ENCODE measurements at regions not wholly inside any gene's neighbourhood (a gene's known extent, or its start where the extent isn't known, plus 50 kb on each side); places are given as distances from the start of the nearest gene placed in this dataset.
"Not testable (repeated sequence)": the region's sequence is repeated elsewhere in the genome, so short reads cannot be mapped to it uniquely, and the experiment has no call there.

- ATAC-seq (no peak), DNase-seq (no peak)
- H3K27me3 Mint-ChIP-seq: no peaks in the 10 kb centered on the region
- ChIA-PET CTCF (no interaction called here), POLR2A (no interaction called here)
- no peak overlapping the region for H3K27ac ChIP-seq (ENCODE audit: low read depth, low read length)
- H3K4me1 ChIP-seq (ENCODE audit: control insufficient read depth in 2 of 2, insufficient read depth in 2 of 2, low read length in 2 of 2): no peaks in the 10 kb centered on the region
- no peaks in the 10 kb centered on the region for H3K27me3 ChIP-seq (ENCODE audit: control insufficient read depth in 2 of 2, insufficient read depth in 2 of 2, low read length in 2 of 2)
- H3K27ac Mint-ChIP-seq: no peak overlapping the region
- no peaks in the 10 kb centered on the region for H3K9me3 ChIP-seq (ENCODE audit: control insufficient read depth in 2 of 3, low read length in 3 of 3)
- H3K4me3 ChIP-seq (ENCODE audit: low read length): no peak overlapping the region
- H3K36me3 Mint-ChIP-seq: no peaks in the 10 kb centered on the region
- no peaks in the 10 kb centered on the region for H3K36me3 ChIP-seq (ENCODE audit: control insufficient read depth in 2 of 3, insufficient read depth in 3 of 3, low read length in 3 of 3)
- no peaks in the 10 kb centered on the region for H3K4me1 Mint-ChIP-seq
- intact Hi-C loops (cut with micrococcal nuclease): loop anchor here in 1 of 2 donors (10.0 kb wide), 1 partner anchor 246 kb away; no protein-coding TSS in a partner anchor
- no peaks in the 10 kb centered on the region for H3K9me3 Mint-ChIP-seq
- no peak overlapping the region for H3K4me3 Mint-ChIP-seq
Measured at GRCh38 chr21:15308333-15308732, 243.5 kb upstream of the NRIP1 start.

GRCh38 chr21:15309022-15309590 lies 244.3 kb upstream of the NRIP1 start:
- Mint-ChIP-seq H3K27ac (no peak overlapping the region), H3K36me3 (no peaks in the 10 kb centered on the region), H3K27me3 (no peaks in the 10 kb centered on the region), H3K4me3 (no peak overlapping the region), H3K9me3 (no peaks in the 10 kb centered on the region), H3K4me1 (no peaks in the 10 kb centered on the region)
- H3K9me3 ChIP-seq (ENCODE audit: control insufficient read depth in 2 of 3, low read length in 3 of 3): no peaks in the 10 kb centered on the region
- ATAC-seq (no peak), DNase-seq (no peak)
- CTCF ChIA-PET: no interaction called here
- H3K36me3 ChIP-seq (ENCODE audit: control insufficient read depth in 2 of 3, insufficient read depth in 3 of 3, low read length in 3 of 3): no peaks in the 10 kb centered on the region
- H3K27ac ChIP-seq (ENCODE audit: low read depth, low read length): no peak overlapping the region
- POLR2A ChIA-PET: no interaction called here
- intact Hi-C loops (cut with micrococcal nuclease): loop anchor here in 1 of 2 donors (10.0 kb wide), 1 partner anchor 246 kb away; no protein-coding TSS in a partner anchor
- H3K27me3 ChIP-seq (ENCODE audit: control insufficient read depth in 2 of 2, insufficient read depth in 2 of 2, low read length in 2 of 2): no peaks in the 10 kb centered on the region
- no peaks in the 10 kb centered on the region for H3K4me1 ChIP-seq (ENCODE audit: control insufficient read depth in 2 of 2, insufficient read depth in 2 of 2, low read length in 2 of 2)
- no peak overlapping the region for H3K4me3 ChIP-seq (ENCODE audit: low read length)

GRCh38 chr21:15309721-15310120 lies 244.9 kb upstream of the NRIP1 start:
- Mint-ChIP-seq H3K27me3 (no peaks in the 10 kb centered on the region), H3K9me3 (no peaks in the 10 kb centered on the region), H3K27ac (no peak overlapping the region), H3K36me3 (no peaks in the 10 kb centered on the region), H3K4me1 (no peaks in the 10 kb centered on the region), H3K4me3 (no peak overlapping the region)
- no peaks in the 10 kb centered on the region for H3K36me3 ChIP-seq (ENCODE audit: control insufficient read depth in 2 of 3, insufficient read depth in 3 of 3, low read length in 3 of 3)
- H3K27ac ChIP-seq (ENCODE audit: low read depth, low read length): no peak overlapping the region
- CTCF ChIA-PET: no interaction called here
- no peaks in the 10 kb centered on the region for H3K27me3 ChIP-seq (ENCODE audit: control insufficient read depth in 2 of 2, insufficient read depth in 2 of 2, low read length in 2 of 2)
- POLR2A ChIA-PET: no interaction called here
- no peak for DNase-seq
- no peak for ATAC-seq
- no peaks in the 10 kb centered on the region for H3K4me1 ChIP-seq (ENCODE audit: control insufficient read depth in 2 of 2, insufficient read depth in 2 of 2, low read length in 2 of 2)
- no peaks in the 10 kb centered on the region for H3K9me3 ChIP-seq (ENCODE audit: control insufficient read depth in 2 of 3, low read length in 3 of 3)
- no peak overlapping the region for H3K4me3 ChIP-seq (ENCODE audit: low read length)
- intact Hi-C loops (cut with micrococcal nuclease): loop anchor here in 1 of 2 donors (10.0 kb wide), 1 partner anchor 245 kb away; no protein-coding TSS in a partner anchor

- Mint-ChIP-seq H3K4me3 (no peak overlapping the region), H3K4me1 (no peaks in the 10 kb centered on the region), H3K27ac (no peak overlapping the region), H3K36me3 (no peaks in the 10 kb centered on the region), H3K9me3 (peaks cover 0 to 2% (median 0%) of the 10 kb centered on the region in 11 donors), H3K27me3 (no peaks in the 10 kb centered on the region)
- Histone ChIP-seq H3K9me3 (ENCODE audit: control insufficient read depth in 2 of 3, low read length in 3 of 3) (no peaks in the 10 kb centered on the region), H3K27ac (ENCODE audit: low read depth, low read length) (no peak overlapping the region), H3K27me3 (ENCODE audit: control insufficient read depth in 2 of 2, insufficient read depth in 2 of 2, low read length in 2 of 2) (no peaks in the 10 kb centered on the region), H3K4me1 (ENCODE audit: control insufficient read depth in 2 of 2, insufficient read depth in 2 of 2, low read length in 2 of 2) (no peaks in the 10 kb centered on the region), H3K4me3 (ENCODE audit: low read length) (no peak overlapping the region), H3K36me3 (ENCODE audit: control insufficient read depth in 2 of 3, insufficient read depth in 3 of 3, low read length in 3 of 3) (no peaks in the 10 kb centered on the region)
- ATAC-seq (no peak), DNase-seq (no peak)
- ChIA-PET POLR2A (no interaction called here), CTCF (no interaction called here)
- intact Hi-C loops (cut with micrococcal nuclease): no loop called here
Measured at GRCh38 chr21:15311510-15311909, 246.7 kb upstream of the NRIP1 start.

GRCh38 chr21:15317034-15317433 lies 252.2 kb upstream of the NRIP1 start:
- intact Hi-C loops (cut with micrococcal nuclease); H3K36me3 Mint-ChIP-seq; H3K27ac ChIP-seq (ENCODE audit: low read depth, low read length); H3K4me1 Mint-ChIP-seq; ATAC-seq; H3K27me3 ChIP-seq (ENCODE audit: control insufficient read depth in 2 of 2, insufficient read depth in 2 of 2, low read length in 2 of 2); H3K9me3 Mint-ChIP-seq; H3K9me3 ChIP-seq (ENCODE audit: control insufficient read depth in 2 of 3, low read length in 3 of 3); DNase-seq; CTCF ChIA-PET; H3K36me3 ChIP-seq (ENCODE audit: control insufficient read depth in 2 of 3, insufficient read depth in 3 of 3, low read length in 3 of 3); H3K4me3 ChIP-seq (ENCODE audit: low read length); H3K4me3 Mint-ChIP-seq; H3K4me1 ChIP-seq (ENCODE audit: control insufficient read depth in 2 of 2, insufficient read depth in 2 of 2, low read length in 2 of 2); H3K27ac Mint-ChIP-seq: not testable (repeated sequence)
- POLR2A ChIA-PET: interaction anchor here (0.6 kb wide), 1 partner anchor 37 kb away, joined by 3 read pairs; no protein-coding TSS in a partner anchor
- H3K27me3 Mint-ChIP-seq: peaks cover 0 to 20% (median 0%) of the 10 kb centered on the region in 5 donors

- CTCF ChIA-PET: no interaction called here
- Mint-ChIP-seq H3K4me3 (no peak overlapping the region), H3K27me3 (peaks cover 0 to 20% (median 0%) of the 10 kb centered on the region in 5 donors), H3K27ac (no peak overlapping the region), H3K9me3 (peaks cover 0 to 8% (median 4%) of the 10 kb centered on the region in 11 donors), H3K4me1 (no peaks in the 10 kb centered on the region), H3K36me3 (peaks cover 0 to 4% (median 0%) of the 10 kb centered on the region in 5 donors)
- Histone ChIP-seq H3K4me1 (ENCODE audit: control insufficient read depth in 2 of 2, insufficient read depth in 2 of 2, low read length in 2 of 2) (no peaks in the 10 kb centered on the region), H3K9me3 (ENCODE audit: control insufficient read depth in 2 of 3, low read length in 3 of 3) (no peaks in the 10 kb centered on the region), H3K27me3 (ENCODE audit: control insufficient read depth in 2 of 2, insufficient read depth in 2 of 2, low read length in 2 of 2) (no peaks in the 10 kb centered on the region), H3K36me3 (ENCODE audit: control insufficient read depth in 2 of 3, insufficient read depth in 3 of 3, low read length in 3 of 3) (no peaks in the 10 kb centered on the region), H3K27ac (ENCODE audit: low read depth, low read length) (no peak overlapping the region), H3K4me3 (ENCODE audit: low read length) (no peak overlapping the region)
- intact Hi-C loops (cut with micrococcal nuclease): no loop called here
- ATAC-seq (no peak), DNase-seq (no peak)
- POLR2A ChIA-PET: no interaction called here
Measured at GRCh38 chr21:15319727-15320126, 254.9 kb upstream of the NRIP1 start.

GRCh38 chr21:15324542-15324941 lies 259.7 kb upstream of the NRIP1 start:
- no peak overlapping the region for H3K4me3 Mint-ChIP-seq
- peaks cover 0 to 16% (median 0%) of the 10 kb centered on the region in 5 donors for H3K27me3 Mint-ChIP-seq

More at GRCh38 chr21:15324542-15324941, 259.7 kb upstream of the NRIP1 start:
- no peaks in the 10 kb centered on the region for H3K36me3 Mint-ChIP-seq
- Histone ChIP-seq H3K36me3 (ENCODE audit: control insufficient read depth in 2 of 3, insufficient read depth in 3 of 3, low read length in 3 of 3) (no peaks in the 10 kb centered on the region), H3K4me3 (ENCODE audit: low read length) (no peak overlapping the region), H3K27me3 (ENCODE audit: control insufficient read depth in 2 of 2, insufficient read depth in 2 of 2, low read length in 2 of 2) (no peaks in the 10 kb centered on the region), H3K9me3 (ENCODE audit: control insufficient read depth in 2 of 3, low read length in 3 of 3) (no peaks in the 10 kb centered on the region), H3K27ac (ENCODE audit: low read depth, low read length) (no peak overlapping the region), H3K4me1 (ENCODE audit: control insufficient read depth in 2 of 2, insufficient read depth in 2 of 2, low read length in 2 of 2) (no peaks in the 10 kb centered on the region)
- intact Hi-C loops (cut with micrococcal nuclease): no loop called here
- no peak overlapping the region for H3K27ac Mint-ChIP-seq
- no peak for DNase-seq
- ATAC-seq: no peak
- no peaks in the 10 kb centered on the region for H3K4me1 Mint-ChIP-seq
- CTCF ChIA-PET: no interaction called here
- POLR2A ChIA-PET: no interaction called here
- peaks cover 0 to 3% (median 0%) of the 10 kb centered on the region in 11 donors for H3K9me3 Mint-ChIP-seq
